Loucy (cell line): ENCODE measurements at regions not wholly inside any gene's neighbourhood (a gene's known extent, or its start where the extent isn't known, plus 50 kb on each side); places are given as distances from the start of the nearest gene placed in this dataset.

Experiments used
- CTCF ChIP-seq: fragments of 200-600 bp; sonication (generic); conservative IDR thresholded peaks from 2 replicates; pipeline ENCODE4 v1.5.1; 2014; ENCODE audit warnings: mild to moderate bottlenecking, antibody characterized with exemption, low read length
- EZH2phosphoT487 ChIP-seq: fragments of 200-600 bp; IDR thresholded peaks from 2 replicates; pipeline ENCODE4 v1.6.1; 2018; ENCODE audit warnings: antibody characterized with exemption, mild to moderate bottlenecking, moderate library complexity, borderline replicate concordance

- TF ChIP-seq CTCF = no peak
- no peak for TF ChIP-seq EZH2phosphoT487
These were observed 1031.2 kb downstream of the EFNA5 start for GRCh38 chr5:106639488-106639887.
